ENCODE measurements at regions not wholly inside any gene's neighbourhood (a gene's known extent, or its start where the extent isn't known, plus 50 kb on each side); places are given as distances from the start of the nearest gene placed in this dataset.
A peak's percentile ranks its signal among the peaks of the same experiment; 100 is the strongest.

DNA sequence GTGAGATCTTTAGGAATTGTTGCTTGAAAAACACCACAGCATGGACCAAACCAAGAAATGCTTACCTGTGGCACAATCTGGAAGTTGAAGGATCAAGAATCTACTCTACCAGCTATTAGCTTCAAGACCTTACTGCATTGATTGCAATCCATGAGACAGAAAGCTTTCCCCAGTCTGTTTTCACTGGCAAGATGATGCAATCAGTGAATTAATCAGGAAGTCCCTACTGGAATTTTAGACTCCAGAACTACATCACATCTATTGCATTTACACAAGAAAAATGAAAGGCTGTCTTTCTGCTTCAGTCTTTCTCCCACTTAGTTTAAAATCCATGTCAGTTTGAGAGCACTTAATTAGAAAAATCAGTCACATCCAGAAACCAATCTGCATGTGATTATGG is 191.7 kb downstream of the TFEC start:
- Histone ChIP-seq H3K14ac (replicated peaks; ENCODE audit: low read depth, low read length) (0 out of 2 replicates have a peak overlapping the region, but pooled peaks have one; percentile 4), H3K4me2 (ENCODE audit: low read depth, low read length) (no peak overlapping the region), H3K79me1 (ENCODE audit: low read depth in 1 of 2, low read length in 2 of 2) (no peaks in the 10 kb centered on the region), H3K9me1 (ENCODE audit: insufficient read depth, low read length) (no peaks in the 10 kb centered on the region), H2BK120ac (ENCODE audit: low read depth, low read length) (no peak overlapping the region), H3K9me3 (ENCODE audit: control insufficient read depth, insufficient read depth, low read length) (no peaks in the 10 kb centered on the region), H4K91ac (ENCODE audit: insufficient read depth, low read depth, low read length) (peak overlapping the region; percentile 6; the same call in 1 of the 2 replicates), H3K9ac (ENCODE audit: low read depth, low read length) (no peak overlapping the region), H3K23ac (ENCODE audit: low read depth, low read length) (no peak overlapping the region), H4K8ac (ENCODE audit: low read depth in 2 of 2, low read length in 2 of 2) (peak overlapping the region in 1 of 2 experiments; percentile 19; a peak in 1 of 4 replicates), H3K4me3 (ENCODE audit: insufficient read depth, low read depth, low read length) (no peak overlapping the region), H3K4ac (ENCODE audit: low read depth, low read length) (no peak overlapping the region), H3K4me1 (ENCODE audit: control insufficient read depth, insufficient read depth, low read length) (no peaks in the 10 kb centered on the region), H3K36me3 (ENCODE audit: control insufficient read depth, insufficient read depth, low read length) (no peaks in the 10 kb centered on the region), H4K5ac (ENCODE audit: low read depth, low read length) (no peak overlapping the region; the same call in 1 of the 2 replicates), H4K20me1 (ENCODE audit: insufficient read depth, low read length) (no peaks in the 10 kb centered on the region), H3K27me3 (ENCODE audit: control insufficient read depth, insufficient read depth, low read length) (no peaks in the 10 kb centered on the region), H3K56ac (ENCODE audit: extremely low read depth, insufficient read depth, low read length) (no peak overlapping the region), H2BK20ac (ENCODE audit: low read depth, low read length) (peak overlapping the region; percentile 38; the same call in 1 of the 2 replicates), H2BK5ac (ENCODE audit: low read depth, low read length, poor library complexity, severe bottlenecking) (no peak overlapping the region), H3K18ac (ENCODE audit: low read depth, low read length) (no peak overlapping the region), H2AK9ac (replicated peaks; ENCODE audit: low read depth, low read length, poor library complexity) (no peak overlapping the region), H2AFZ (replicated peaks; ENCODE audit: low read length, poor library complexity) (no peak overlapping the region), H2AK5ac (ENCODE audit: low read depth, low read length) (peak overlapping the region; percentile 51; the same call in 1 of the 2 replicates), H2BK15ac (ENCODE audit: low read depth, low read length) (no peak overlapping the region), H3K27ac (ENCODE audit: insufficient read depth, low read length) (no peak overlapping the region)
- ATAC-seq (ENCODE audit: low read depth): no peak
- BruUV-seq (replicated peaks): no TSS peak
- TF ChIP-seq NFE2L2 (IDR thresholded peaks at IDR 0.05; ENCODE audit: low read depth, low read length) (no peak), FOS (IDR thresholded peaks at IDR 0.05; ENCODE audit: low read depth, low read length) (no peak), CEBPB (IDR thresholded peaks at IDR 0.05; ENCODE audit: low read depth, low read length) (peak; percentile 93)
- TF ChIP-seq, protein P1, sequence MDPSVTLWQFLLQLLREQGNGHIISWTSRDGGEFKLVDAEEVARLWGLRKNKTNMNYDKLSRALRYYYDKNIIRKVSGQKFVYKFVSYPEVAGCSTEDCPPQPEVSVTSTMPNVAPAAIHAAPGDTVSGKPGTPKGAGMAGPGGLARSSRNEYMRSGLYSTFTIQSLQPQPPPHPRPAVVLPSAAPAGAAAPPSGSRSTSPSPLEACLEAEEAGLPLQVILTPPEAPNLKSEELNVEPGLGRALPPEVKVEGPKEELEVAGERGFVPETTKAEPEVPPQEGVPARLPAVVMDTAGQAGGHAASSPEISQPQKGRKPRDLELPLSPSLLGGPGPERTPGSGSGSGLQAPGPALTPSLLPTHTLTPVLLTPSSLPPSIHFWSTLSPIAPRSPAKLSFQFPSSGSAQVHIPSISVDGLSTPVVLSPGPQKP (IDR thresholded peaks at IDR 0.05; ENCODE audit: borderline replicate concordance, low read depth, low read length): no peak
- intact Hi-C loops (cut with micrococcal nuclease) (no loop called here), dilution Hi-C loops (cut with HindIII; ENCODE audit: low sequenced_read_pairs, unreplicated experiment) (no loop called here), in situ Hi-C loops (cut with MboI; ENCODE audit: low sequenced_read_pairs) (no loop called here)
- POLR2A ChIA-PET (ENCODE audit: unreplicated experiment): no interaction called here
- CTCF ChIA-PET: interaction anchor here (0.5 kb wide), 1 partner anchor 647 kb away, joined by 7 read pairs; no protein-coding TSS in a partner anchor
- peak; percentile 50 for DNase-seq
